HG03039 (cell line): ENCODE measurements at regions not wholly inside any gene's neighbourhood (a gene's known extent, or its start where the extent isn't known, plus 50 kb on each side); places are given as distances from the start of the nearest gene placed in this dataset.

Experiments used
- ATAC-seq: cut with Tn5 transposase; IDR thresholded peaks from one replicate; pipeline ENCODE4 v1.9.1; 2021; ENCODE audit warnings: mild to moderate bottlenecking, moderate library complexity; ENCODE audit not compliant: unreplicated experiment

DNA sequence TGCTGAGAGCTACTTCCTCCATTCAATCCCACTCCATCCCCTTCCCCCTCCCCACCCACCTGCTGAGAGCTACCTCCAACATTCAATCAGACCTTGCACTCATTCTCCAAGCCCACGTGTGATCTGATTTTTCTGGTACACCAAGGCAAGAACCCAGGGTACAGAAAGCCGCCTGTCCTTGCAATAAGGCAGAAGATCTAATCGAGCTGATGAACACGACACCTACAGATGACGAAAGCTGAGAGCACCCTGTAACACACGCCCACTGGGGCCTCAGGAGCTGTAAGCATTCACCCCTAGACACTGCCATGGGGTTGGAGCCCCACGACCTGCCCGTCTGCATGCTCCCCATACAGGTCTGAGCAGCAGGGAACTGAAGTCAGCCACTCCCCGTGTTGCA is 58.3 kb downstream of the TRIML1 start:
- ATAC-seq, result no peak

DNA sequence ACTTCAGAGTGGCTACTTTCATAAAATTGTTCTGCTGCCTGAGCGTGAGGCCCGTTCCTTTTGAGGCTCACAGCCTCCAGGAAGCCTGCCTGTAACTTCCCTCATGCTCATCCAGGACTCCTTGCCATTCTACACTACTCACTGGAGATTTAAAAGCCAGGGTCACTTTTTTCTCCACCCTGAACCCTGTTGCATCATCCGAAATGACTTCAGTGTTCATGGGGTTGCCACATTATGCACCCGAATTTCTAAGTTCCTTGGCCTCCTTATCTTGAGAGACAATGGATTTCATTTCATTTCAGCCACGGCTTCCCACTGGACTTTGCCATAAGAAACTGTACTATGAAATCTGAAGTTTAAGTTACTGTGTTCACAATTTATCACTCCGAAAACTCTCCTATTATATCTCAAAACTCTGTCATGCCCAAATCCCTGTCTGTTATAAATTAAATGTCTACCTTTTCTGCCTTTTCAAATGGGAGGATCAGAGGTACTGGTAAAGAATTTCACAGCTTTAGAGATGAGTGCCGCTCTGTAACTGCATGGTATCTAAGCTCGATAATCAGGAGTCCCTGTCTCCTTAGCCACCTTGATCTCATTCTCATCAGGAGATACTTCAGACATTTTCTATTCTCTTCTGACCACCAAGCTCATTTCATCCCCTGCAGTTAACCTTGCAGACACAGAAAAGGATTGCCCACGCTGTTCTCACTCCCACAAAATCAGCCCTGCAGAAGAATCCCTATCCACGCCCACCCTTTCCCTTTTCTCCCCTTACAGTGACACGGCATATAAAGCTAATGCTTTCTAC is 59.9 kb downstream of the TRIML1 start:
- no peak for ATAC-seq

- no peak for ATAC-seq
Observed at GRCh38 chr4:188201851-188202250, 62.6 kb downstream of the TRIML1 start.

DNA sequence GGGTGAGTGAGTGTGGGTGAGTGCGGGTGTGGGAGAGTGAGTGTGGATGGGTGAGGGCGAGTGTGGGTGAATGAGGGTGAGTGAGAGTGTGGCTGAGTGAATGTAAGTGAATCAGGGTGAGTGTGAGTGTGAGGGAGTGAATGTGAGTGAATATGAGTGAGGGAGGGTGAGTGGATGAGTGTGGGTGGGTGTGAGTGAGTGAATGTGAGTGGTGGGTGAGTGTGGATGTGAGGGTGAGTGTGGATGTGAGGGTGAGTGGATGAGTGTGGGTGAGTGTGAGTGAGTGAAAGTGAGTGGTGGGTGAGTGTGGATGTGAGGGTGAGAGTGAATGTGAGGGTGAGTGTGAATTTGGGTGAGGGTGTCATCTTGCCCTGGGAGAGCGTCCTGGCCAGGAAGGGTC is 67.5 kb downstream of the TRIML1 start:
- ATAC-seq, result no peak

GRCh38 chr4:188214861-188215260 is 75.6 kb downstream of the TRIML1 start:
- no peak for ATAC-seq

- ATAC-seq, result no peak
Observed at GRCh38 chr4:188218392-188218791, 79.2 kb downstream of the TRIML1 start.

DNA sequence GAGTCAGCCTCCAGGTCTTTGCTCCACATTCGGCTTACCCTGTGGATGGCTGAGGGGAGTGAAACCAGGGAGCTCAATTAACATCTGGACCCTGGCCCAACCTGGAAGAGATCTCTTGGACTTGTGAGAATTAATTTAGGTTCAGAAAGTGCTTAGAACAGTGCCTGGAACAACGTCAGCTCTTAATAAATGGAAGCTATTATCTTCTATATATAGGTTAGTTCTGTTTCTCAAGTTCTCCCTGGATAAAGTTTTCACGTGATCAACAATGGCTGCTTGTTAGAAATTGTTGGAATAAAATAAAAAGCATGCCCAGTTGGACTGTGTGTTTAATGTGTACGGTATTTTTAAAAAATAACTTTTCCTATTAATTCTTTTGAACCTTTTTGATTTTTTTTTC is 80.8 kb downstream of the TRIML1 start:
- no peak for ATAC-seq

- ATAC-seq, result no peak
Observed at GRCh38 chr4:188221090-188221489, 81.8 kb downstream of the TRIML1 start.

DNA sequence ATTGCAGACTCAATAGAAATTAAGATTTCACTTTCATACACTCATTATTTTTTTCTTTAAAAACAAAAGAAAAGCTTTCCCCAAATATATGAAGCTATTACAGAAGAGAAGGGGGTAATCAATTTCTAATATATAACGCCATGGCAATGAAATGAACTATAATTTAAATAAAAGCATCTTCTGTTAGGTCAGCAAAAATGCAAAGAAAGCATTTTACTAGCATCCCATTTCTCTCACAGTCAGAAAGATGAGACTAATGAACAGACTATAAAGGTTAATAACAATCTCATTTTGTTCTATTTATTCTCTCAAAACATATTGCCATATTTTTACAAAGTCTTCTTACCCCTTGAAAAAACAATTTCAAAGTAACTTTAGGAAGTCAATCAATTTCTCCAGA is 89.0 kb downstream of the TRIML1 start:
- ATAC-seq, result no peak

GRCh38 chr4:188232428-188232827 is 93.2 kb downstream of the TRIML1 start:
- no peak for ATAC-seq

- no peak for ATAC-seq
Observed at GRCh38 chr4:188242041-188242440, 102.8 kb downstream of the TRIML1 start.

DNA sequence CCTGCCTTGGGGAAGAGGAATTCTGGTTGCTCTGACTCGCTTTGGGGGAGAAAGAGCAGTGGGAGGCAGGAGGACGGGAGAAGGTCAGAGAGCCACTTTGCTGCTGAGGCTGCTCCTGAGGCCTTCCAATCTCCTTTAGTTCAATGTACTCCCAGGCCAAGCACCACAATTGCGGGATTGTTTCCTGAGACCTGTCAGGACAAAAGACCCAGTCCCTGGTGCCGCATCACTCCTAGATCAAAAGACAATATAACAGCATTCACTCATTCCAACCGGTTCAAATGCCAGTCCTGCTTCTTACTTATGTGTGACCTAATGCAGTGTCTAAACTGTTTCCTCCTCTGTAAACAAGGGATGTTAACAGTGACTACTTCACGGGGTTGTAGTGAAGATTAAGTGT is 106.4 kb downstream of the TRIML1 start:
- ATAC-seq, result no peak

DNA sequence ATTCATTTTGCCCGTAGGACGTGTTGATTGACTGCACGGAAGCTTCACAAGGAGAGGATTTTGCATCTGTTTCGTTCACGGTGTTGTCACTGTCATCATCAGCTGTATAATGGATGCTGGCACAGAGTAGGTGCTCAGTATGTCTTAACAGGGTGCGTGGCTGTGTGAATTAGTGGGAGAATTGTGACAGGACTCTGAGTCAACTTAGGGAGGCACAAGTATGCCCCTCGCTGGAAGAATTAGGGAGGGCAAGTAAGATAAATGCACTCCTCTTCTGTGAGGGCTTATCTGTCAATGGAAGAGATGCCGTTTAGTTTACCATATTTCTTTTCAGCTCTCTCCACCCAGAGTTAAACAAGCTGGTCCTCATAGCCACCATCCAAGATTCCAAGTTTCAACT is 107.2 kb downstream of the TRIML1 start:
- no peak for ATAC-seq

- no peak for ATAC-seq
Observed at GRCh38 chr4:188254211-188254610, 115.0 kb downstream of the TRIML1 start.

- ATAC-seq, result no peak
Observed at GRCh38 chr4:188262464-188262863, 123.2 kb downstream of the TRIML1 start.

GRCh38 chr4:188263321-188263720 is 124.1 kb downstream of the TRIML1 start:
- no peak for ATAC-seq

DNA sequence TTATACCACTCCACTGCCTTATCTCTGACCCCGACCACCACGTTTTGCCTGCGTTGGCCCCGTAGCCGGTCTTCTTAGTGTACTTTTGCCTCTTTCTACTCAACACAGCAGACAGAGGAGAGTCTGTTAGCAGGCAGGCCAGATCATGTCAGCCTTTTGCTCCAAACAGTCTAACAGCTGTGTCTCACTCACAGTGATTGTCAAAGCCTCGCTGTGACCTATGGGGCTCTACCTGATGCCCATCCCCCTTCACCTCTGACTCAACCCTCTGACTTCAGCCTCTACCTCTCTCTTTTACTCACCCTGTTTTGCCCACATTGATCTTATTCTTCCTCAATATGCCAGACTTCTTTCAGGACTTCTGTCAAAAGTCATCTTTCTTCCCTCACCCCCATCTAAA is 127.1 kb downstream of the TRIML1 start:
- ATAC-seq, result no peak

DNA sequence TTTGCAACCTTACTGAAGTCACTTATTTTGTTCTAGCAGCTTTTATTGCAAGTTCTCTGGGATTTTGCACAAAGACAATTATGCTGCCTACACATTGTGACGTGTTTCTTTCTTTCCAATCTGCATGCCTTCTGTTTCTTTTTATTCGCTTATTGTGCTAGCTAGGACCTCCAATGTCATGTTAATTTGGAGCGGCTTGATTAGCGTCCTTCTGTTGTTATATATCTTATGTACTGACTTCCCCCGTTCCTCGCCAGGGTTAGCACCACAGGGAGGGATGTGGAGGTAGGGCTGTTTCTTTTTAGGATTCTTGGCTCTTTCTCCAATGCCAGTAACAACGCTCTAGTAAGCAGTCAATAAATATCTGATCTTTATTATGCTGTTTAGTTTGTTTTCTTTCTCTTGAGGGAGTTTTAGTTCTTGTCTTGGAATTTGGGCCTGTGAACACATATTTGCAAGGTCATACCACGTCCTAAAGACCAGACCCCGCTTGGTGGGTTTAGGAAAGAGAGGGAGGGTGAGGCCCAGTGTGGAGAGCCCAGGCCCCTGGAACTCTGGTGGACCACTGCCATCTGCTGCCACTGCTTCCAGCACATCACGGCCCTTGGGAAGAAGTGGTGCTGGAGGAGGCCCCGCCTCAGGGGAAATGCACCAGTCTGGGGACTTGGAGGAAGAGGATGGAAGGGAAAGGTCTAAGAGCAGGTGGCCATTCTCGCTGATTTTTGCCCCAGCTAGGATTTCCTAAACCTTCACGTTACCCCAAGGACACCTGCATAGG is 129.1 kb downstream of the TRIML1 start:
- ATAC-seq, result no peak

GRCh38 chr4:188270273-188271069 is 131.2 kb downstream of the TRIML1 start:
- ATAC-seq, result no peak

- no peak for ATAC-seq
Observed at GRCh38 chr4:188275686-188276085, 136.4 kb downstream of the TRIML1 start.

GRCh38 chr4:188279184-188279583 is 139.9 kb downstream of the TRIML1 start:
- ATAC-seq, result no peak
